Fibroblast of lung (primary cell): ENCODE measurements at regions not wholly inside any gene's neighbourhood (a gene's known extent, or its start where the extent isn't known, plus 50 kb on each side); places are given as distances from the start of the nearest gene placed in this dataset.

ENCODE experiments used
- DNase-seq, 2 donors: peaks; one replicate each; pipeline versions ENCODE4 v3.0.0 to v3.0.0-alpha.2; 2010; ENCODE audit warnings: low read depth in 2 of 2
- H2AFZ ChIP-seq: 2 replicates; pipeline ENCODE4 v1.5.1; 2012; ENCODE audit warnings: low read length, control low read depth, inconsistent platforms
- H3K27ac ChIP-seq: 2 replicates; pipeline ENCODE4 v1.5.1; 2011; ENCODE audit warnings: low read length, control low read depth; ENCODE audit not compliant: insufficient read depth
- H3K27me3 ChIP-seq: 2 replicates; pipeline ENCODE4 v1.5.1; 2011; ENCODE audit warnings: mild to moderate bottlenecking, low read length; ENCODE audit not compliant: control insufficient read depth, insufficient read depth
- H3K36me3 ChIP-seq: 2 replicates; pipeline ENCODE4 v1.5.1; 2011; ENCODE audit warnings: low read length; ENCODE audit not compliant: control insufficient read depth, insufficient read depth
- H3K4me1 ChIP-seq: 2 replicates; pipeline ENCODE4 v1.5.1; 2011; ENCODE audit warnings: low read length; ENCODE audit not compliant: control insufficient read depth, insufficient read depth; ENCODE audit errors: extremely low read depth
- H3K4me2 ChIP-seq: 2 replicates; pipeline ENCODE4 v1.5.1; 2011; ENCODE audit warnings: low read length, control low read depth; ENCODE audit not compliant: insufficient read depth; ENCODE audit errors: extremely low read depth
- H3K4me3 ChIP-seq, 4 experiments: fragments of 200-600 bp in 1 of 4; sonication (generic) in 1 of 4; replicated peaks in 1 of 4; 2 replicates each; pipeline ENCODE4 v1.5.1; 2011 to 2016; ENCODE audit warnings: low read length in 4 of 4, low read depth in 3 of 4, mild to moderate bottlenecking in 3 of 4, control low read depth in 2 of 4, inconsistent platforms in 1 of 4, mixed read lengths in 1 of 4; ENCODE audit not compliant: insufficient read depth in 1 of 4; ENCODE audit errors: control extremely low read depth in 1 of 4
- H3K79me2 ChIP-seq: 2 replicates; pipeline ENCODE4 v1.5.1; 2012; ENCODE audit warnings: mild to moderate bottlenecking, low read length, inconsistent platforms; ENCODE audit not compliant: control insufficient read depth, insufficient read depth
- H3K9ac ChIP-seq: 2 replicates; pipeline ENCODE4 v1.5.1; 2011; ENCODE audit warnings: mild to moderate bottlenecking, low read length, control low read depth; ENCODE audit not compliant: insufficient read depth
- H3K9me3 ChIP-seq: 2 replicates; pipeline ENCODE4 v1.5.1; 2012; ENCODE audit warnings: low read depth, low read length; ENCODE audit not compliant: control insufficient read depth, insufficient read depth
- H4K20me1 ChIP-seq: 2 replicates; pipeline ENCODE4 v1.5.1; 2011; ENCODE audit warnings: low read length; ENCODE audit not compliant: control insufficient read depth, insufficient read depth; ENCODE audit errors: extremely low read depth
- CTCF ChIP-seq, 2 donors: IDR thresholded peaks in 1 of 2; conservative IDR thresholded peaks in 1 of 2; 1 replicate in 1 of 2; 2 replicates in 1 of 2; pipeline ENCODE4 v1.5.1; 2011 to 2012; ENCODE audit warnings: low read length in 2 of 2, control low read depth in 1 of 2, inconsistent platforms in 1 of 2, low read depth in 1 of 2, mild to moderate bottlenecking in 1 of 2
- EZH2 ChIP-seq: IDR thresholded peaks from 2 replicates; pipeline ENCODE4 v1.5.1; 2012; ENCODE audit warnings: low read length, control low read depth, mild to moderate bottlenecking; ENCODE audit errors: missing control alignments

DNA sequence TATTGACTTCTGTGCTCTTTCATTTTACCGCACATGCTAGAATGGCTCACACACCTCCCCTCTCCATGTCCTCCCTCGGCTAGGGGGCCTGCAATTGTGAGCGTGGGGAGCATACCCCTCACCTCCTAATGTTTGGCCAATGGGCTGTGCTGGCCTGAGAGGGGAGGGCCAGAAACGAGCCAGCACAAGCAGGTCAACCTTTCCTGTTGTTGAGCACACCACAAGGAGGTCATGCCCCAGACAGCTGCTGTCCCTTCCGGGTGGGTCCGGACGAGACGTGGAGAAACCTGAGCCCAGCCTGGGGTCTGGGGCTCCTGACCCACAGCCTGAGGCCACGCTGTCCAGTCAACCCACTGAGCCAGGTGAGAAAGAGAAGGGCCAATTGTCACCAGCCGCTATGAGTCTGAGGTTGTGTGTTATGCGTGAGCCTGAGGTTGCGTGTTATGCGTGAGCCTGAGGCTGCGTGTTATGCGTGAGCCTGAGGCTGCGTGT, 77.4 kb downstream of the TTLL2 start:
- Histone ChIP-seq H4K20me1 (no peaks in the 10 kb centered on the region), H3K9me3 (no peaks in the 10 kb centered on the region), H3K36me3 (no peaks in the 10 kb centered on the region), H3K4me1 (no peaks in the 10 kb centered on the region), H3K27ac (no peak overlapping the region), H3K4me2 (no peak overlapping the region), H3K9ac (no peak overlapping the region), H3K27me3 (no peaks in the 10 kb centered on the region), H3K79me2 (no peaks in the 10 kb centered on the region), H2AFZ (no peak overlapping the region), H3K4me3 (no peak overlapping the region)
- TF ChIP-seq CTCF (conservative IDR thresholded peaks at IDR 0.05 in 1 of 2, IDR thresholded peaks at IDR 0.05 in 1 of 2; ENCODE audit: low read depth in 1 of 2, low read length in 2 of 2) (no peak), EZH2 (no peak)
- DNase-seq, result no peak

- H3K79me2 ChIP-seq, result no peaks in the 10 kb centered on the region
- TF ChIP-seq CTCF (conservative IDR thresholded peaks at IDR 0.05 in 1 of 2, IDR thresholded peaks at IDR 0.05 in 1 of 2; ENCODE audit: low read depth in 1 of 2, low read length in 2 of 2) (no peak), EZH2 (no peak)
- H3K9ac ChIP-seq, result no peak overlapping the region
- no peak overlapping the region for H3K27ac ChIP-seq
- H3K4me1 ChIP-seq, result no peaks in the 10 kb centered on the region
- no peak for DNase-seq
- H3K9me3 ChIP-seq, result no peaks in the 10 kb centered on the region
- H3K4me2 ChIP-seq, result no peak overlapping the region
- no peaks in the 10 kb centered on the region for H4K20me1 ChIP-seq
- H3K36me3 ChIP-seq, result no peaks in the 10 kb centered on the region
- H2AFZ ChIP-seq, result no peak overlapping the region
- H3K27me3 ChIP-seq, result no peaks in the 10 kb centered on the region
- H3K4me3 ChIP-seq, result no peak overlapping the region
Measured at GRCh38 chr6:167403427-167403826, 78.5 kb downstream of the TTLL2 start.

- no peaks in the 10 kb centered on the region for H4K20me1 ChIP-seq
- TF ChIP-seq CTCF (conservative IDR thresholded peaks at IDR 0.05 in 1 of 2, IDR thresholded peaks at IDR 0.05 in 1 of 2; ENCODE audit: low read depth in 1 of 2, low read length in 2 of 2) (no peak), EZH2 (no peak)
- DNase-seq, result no peak
- no peak overlapping the region for H3K9ac ChIP-seq
- H3K79me2 ChIP-seq, result no peaks in the 10 kb centered on the region
- no peak overlapping the region for H3K4me2 ChIP-seq
- no peak overlapping the region for H2AFZ ChIP-seq
- no peaks in the 10 kb centered on the region for H3K27me3 ChIP-seq
- no peaks in the 10 kb centered on the region for H3K9me3 ChIP-seq
- no peaks in the 10 kb centered on the region for H3K4me1 ChIP-seq
- H3K36me3 ChIP-seq, result no peaks in the 10 kb centered on the region
- no peak overlapping the region for H3K27ac ChIP-seq
- no peak overlapping the region for H3K4me3 ChIP-seq
Measured at GRCh38 chr6:167404385-167405049, 79.6 kb downstream of the TTLL2 start.
